Large intestine (tissue), 3 donors: ENCODE measurements at regions not wholly inside any gene's neighbourhood (a gene's known extent, or its start where the extent isn't known, plus 50 kb on each side); places are given as distances from the start of the nearest gene placed in this dataset.
"Not testable (repeated sequence)": the region's sequence is repeated elsewhere in the genome, so short reads cannot be mapped to it uniquely, and the experiment has no call there.

ENCODE experiments used
- DNase-seq, 2 donors: peaks; one replicate each; pipeline versions ENCODE4 v3.0.0 to v3.0.0-alpha.2; 2013
- H3K27ac ChIP-seq: one replicate; pipeline ENCODE4 v1.5.1; 2013; ENCODE audit warnings: low read length
- H3K27me3 ChIP-seq: 2 replicates; pipeline ENCODE4 v1.6.1; 2013; ENCODE audit warnings: low read length; ENCODE audit not compliant: control insufficient read depth, insufficient read depth
- H3K36me3 ChIP-seq: 2 replicates; pipeline ENCODE4 v1.6.1; 2013; ENCODE audit warnings: low read length; ENCODE audit not compliant: control insufficient read depth, insufficient read depth
- H3K4me1 ChIP-seq: one replicate; pipeline ENCODE4 v1.6.1; 2013; ENCODE audit warnings: low read length; ENCODE audit not compliant: control insufficient read depth, insufficient read depth
- H3K4me3 ChIP-seq: one replicate; pipeline ENCODE4 v1.5.1; 2013; ENCODE audit warnings: low read length
- H3K9me3 ChIP-seq: one replicate; pipeline ENCODE4 v1.6.1; 2013; ENCODE audit warnings: mild to moderate bottlenecking, low read depth, low read length, moderate library complexity; ENCODE audit not compliant: control insufficient read depth
- WGBS: methylation state at CpG from one replicate; pipeline ENCODE4 v1.1.5; 2013; ENCODE audit warnings: low lambda C conversion rate; ENCODE audit not compliant: insufficient coverage; 5-methylcytosine and 5-hydroxymethylcytosine counted together

GRCh38 chr16:48059190-48059589, 96.6 kb downstream of the ABCC12 start:
- not testable (repeated sequence) for H3K4me3 ChIP-seq, H3K27ac ChIP-seq, DNase-seq, H3K36me3 ChIP-seq, H3K4me1 ChIP-seq, H3K9me3 ChIP-seq, H3K27me3 ChIP-seq
- no CpG with 5 or more reads among the region's 25 CpGs for WGBS

GRCh38 chr16:48057048-48057447, 98.7 kb downstream of the ABCC12 start:
- Histone ChIP-seq H3K36me3 (no peaks in the 10 kb centered on the region), H3K9me3 (peaks cover 5% of the 10 kb centered on the region), H3K27me3 (peaks cover 6% of the 10 kb centered on the region), H3K4me3 (no peak overlapping the region), H3K4me1 (peaks cover 4% of the 10 kb centered on the region), H3K27ac (no peak overlapping the region)
- DNase-seq = no peak
- no CpG with 5 or more reads among the region's 3 CpGs for WGBS

GRCh38 chr16:48054881-48055601, 100.8 kb downstream of the ABCC12 start:
- no CpG with 5 or more reads among the region's 24 CpGs for WGBS
- Histone ChIP-seq H3K27me3 (peaks cover 6% of the 10 kb centered on the region), H3K27ac (no peak overlapping the region), H3K36me3 (no peaks in the 10 kb centered on the region), H3K4me1 (peaks cover 4% of the 10 kb centered on the region), H3K4me3 (no peak overlapping the region), H3K9me3 (peaks cover 5% of the 10 kb centered on the region)
- DNase-seq = peak in 1 of 2 donors; percentile 19

GRCh38 chr16:48053418-48053745, 102.4 kb downstream of the ABCC12 start:
- Histone ChIP-seq H3K4me3 (no peak overlapping the region), H3K9me3 (no peaks in the 10 kb centered on the region), H3K27me3 (peaks cover 6% of the 10 kb centered on the region), H3K36me3 (no peaks in the 10 kb centered on the region), H3K27ac (no peak overlapping the region), H3K4me1 (peaks cover 4% of the 10 kb centered on the region)
- DNase-seq = peak in 1 of 2 donors; percentile 22
- no CpG with 5 or more reads among the region's 4 CpGs for WGBS

- no peak overlapping the region for H3K27ac ChIP-seq
- WGBS = no CpG with 5 or more reads among the region's 5 CpGs
These were observed 102.9 kb downstream of the ABCC12 start for GRCh38 chr16:48052731-48053417.

GRCh38 chr16:48050871-48051270, 104.9 kb downstream of the ABCC12 start:
- Histone ChIP-seq H3K27me3 (peaks cover 6% of the 10 kb centered on the region), H3K4me3 (no peak overlapping the region), H3K4me1 (peaks cover 4% of the 10 kb centered on the region), H3K9me3 (no peaks in the 10 kb centered on the region), H3K27ac (no peak overlapping the region), H3K36me3 (no peaks in the 10 kb centered on the region)
- WGBS = no CpG with 5 or more reads among the region's 2 CpGs
- no peak for DNase-seq

More at GRCh38 chr16:48052731-48053417, 102.9 kb downstream of the ABCC12 start:
- no peak for DNase-seq
- peaks cover 4% of the 10 kb centered on the region for H3K4me1 ChIP-seq
- peaks cover 6% of the 10 kb centered on the region for H3K27me3 ChIP-seq
- H3K36me3 ChIP-seq = no peaks in the 10 kb centered on the region
- H3K4me3 ChIP-seq = no peak overlapping the region
- no peaks in the 10 kb centered on the region for H3K9me3 ChIP-seq

- peaks cover 4% of the 10 kb centered on the region for H3K4me1 ChIP-seq
- WGBS = no CpG with 5 or more reads among the region's 3 CpGs
- no peaks in the 10 kb centered on the region for H3K36me3 ChIP-seq
- no peaks in the 10 kb centered on the region for H3K27me3 ChIP-seq
- no peak overlapping the region for H3K4me3 ChIP-seq
- DNase-seq = no peak
- H3K27ac ChIP-seq = no peak overlapping the region
- no peaks in the 10 kb centered on the region for H3K9me3 ChIP-seq
These were observed 105.9 kb downstream of the ABCC12 start for GRCh38 chr16:48049847-48050246.

- Histone ChIP-seq H3K27ac (no peak overlapping the region), H3K9me3 (no peaks in the 10 kb centered on the region), H3K36me3 (no peaks in the 10 kb centered on the region), H3K27me3 (no peaks in the 10 kb centered on the region), H3K4me3 (no peak overlapping the region), H3K4me1 (no peaks in the 10 kb centered on the region)
- WGBS = 13% methylated on average over 1 of the region's 3 CpGs
- DNase-seq = no peak
These were observed 108.1 kb downstream of the ABCC12 start for GRCh38 chr16:48047720-48048119.

GRCh38 chr16:48047241-48047640, 108.6 kb downstream of the ABCC12 start:
- no peak overlapping the region for H3K27ac ChIP-seq
- 89% methylated on average over 1 of the region's 3 CpGs for WGBS

GRCh38 chr16:48044117-48044516, 111.7 kb downstream of the ABCC12 start:
- no peak overlapping the region for H3K4me3 ChIP-seq
- no peaks in the 10 kb centered on the region for H3K4me1 ChIP-seq
- no peaks in the 10 kb centered on the region for H3K27me3 ChIP-seq
- no peaks in the 10 kb centered on the region for H3K9me3 ChIP-seq
- no peak overlapping the region for H3K27ac ChIP-seq
- H3K36me3 ChIP-seq = no peaks in the 10 kb centered on the region
- no peak for DNase-seq
- WGBS = 100% methylated on average over 1 of the region's 1 CpG

More at GRCh38 chr16:48047241-48047640, 108.6 kb downstream of the ABCC12 start:
- no peaks in the 10 kb centered on the region for H3K27me3 ChIP-seq
- H3K4me1 ChIP-seq = no peaks in the 10 kb centered on the region
- no peaks in the 10 kb centered on the region for H3K9me3 ChIP-seq
- H3K36me3 ChIP-seq = no peaks in the 10 kb centered on the region
- DNase-seq = no peak
- no peak overlapping the region for H3K4me3 ChIP-seq
